Activated B cell treated with CpG ODN at 0.5 μM for 24 hours (primary cell): ENCODE measurements at regions not wholly inside any gene's neighbourhood (a gene's known extent, or its start where the extent isn't known, plus 50 kb on each side); places are given as distances from the start of the nearest gene placed in this dataset.

Source experiments
- ATAC-seq: fragments of 200-7000 bp; cut with Tn5 transposase; one replicate; pipeline ENCODE4 v1.10.0; 2021; ENCODE audit warnings: low read depth, mild to moderate bottlenecking, moderate library complexity
- CTCF ChIA-PET: fragments of 350-600 bp; sonication (Branson Sonifier 250); formaldehyde crosslinking; loops from one replicate; lab custom pipeline; 2021; ENCODE audit warnings: antibody characterized with exemption; lab: Charles Lee
- POLR2A ChIA-PET: fragments of 350-600 bp; sonication (Branson Sonifier 250); formaldehyde crosslinking; loops from one replicate; lab custom pipeline; 2021; ENCODE audit warnings: antibody characterized with exemption; lab: Charles Lee
- DNase-seq: peaks from one replicate; pipeline ENCODE4 v3.0.0; 2022
- H3K27ac Mint-ChIP-seq: one replicate; pipeline ENCODE4 v1.8.0; 2020; ENCODE audit warnings: mixed read lengths
- H3K27me3 Mint-ChIP-seq: one replicate; pipeline ENCODE4 v1.8.0; 2021; ENCODE audit warnings: mixed read lengths
- H3K36me3 Mint-ChIP-seq: one replicate; pipeline ENCODE4 v1.8.0; 2021; ENCODE audit warnings: low read depth, mixed read lengths
- H3K4me1 Mint-ChIP-seq: one replicate; pipeline ENCODE4 v1.8.0; 2021; ENCODE audit warnings: mixed read lengths
- H3K4me3 Mint-ChIP-seq: one replicate; pipeline ENCODE4 v1.8.0; 2020; ENCODE audit warnings: mild to moderate bottlenecking, mixed read lengths
- H3K9me3 Mint-ChIP-seq: one replicate; pipeline ENCODE4 v1.8.0; 2020; ENCODE audit warnings: mixed read lengths
- intact Hi-C: fragments of 100-400 bp; cut with micrococcal nuclease; formaldehyde crosslinking; loops from one replicate; pipeline ENCODE4 v1.15.1; 2024
- TF ChIP-seq, protein P1 (sequence below): fragments of 200-600 bp; IDR thresholded peaks from one replicate; pipeline ENCODE4 v1.8.0; 2022; ENCODE audit warnings: antibody characterized with exemption, mild to moderate bottlenecking

GRCh38 chr10:42960491-42960990 is 116.3 kb upstream of the RET start:
- H3K27me3 Mint-ChIP-seq: no peaks in the 10 kb centered on the region
- ATAC-seq (no peak), DNase-seq (no peak)
- H3K36me3 Mint-ChIP-seq: no peaks in the 10 kb centered on the region
- TF ChIP-seq, protein P1, sequence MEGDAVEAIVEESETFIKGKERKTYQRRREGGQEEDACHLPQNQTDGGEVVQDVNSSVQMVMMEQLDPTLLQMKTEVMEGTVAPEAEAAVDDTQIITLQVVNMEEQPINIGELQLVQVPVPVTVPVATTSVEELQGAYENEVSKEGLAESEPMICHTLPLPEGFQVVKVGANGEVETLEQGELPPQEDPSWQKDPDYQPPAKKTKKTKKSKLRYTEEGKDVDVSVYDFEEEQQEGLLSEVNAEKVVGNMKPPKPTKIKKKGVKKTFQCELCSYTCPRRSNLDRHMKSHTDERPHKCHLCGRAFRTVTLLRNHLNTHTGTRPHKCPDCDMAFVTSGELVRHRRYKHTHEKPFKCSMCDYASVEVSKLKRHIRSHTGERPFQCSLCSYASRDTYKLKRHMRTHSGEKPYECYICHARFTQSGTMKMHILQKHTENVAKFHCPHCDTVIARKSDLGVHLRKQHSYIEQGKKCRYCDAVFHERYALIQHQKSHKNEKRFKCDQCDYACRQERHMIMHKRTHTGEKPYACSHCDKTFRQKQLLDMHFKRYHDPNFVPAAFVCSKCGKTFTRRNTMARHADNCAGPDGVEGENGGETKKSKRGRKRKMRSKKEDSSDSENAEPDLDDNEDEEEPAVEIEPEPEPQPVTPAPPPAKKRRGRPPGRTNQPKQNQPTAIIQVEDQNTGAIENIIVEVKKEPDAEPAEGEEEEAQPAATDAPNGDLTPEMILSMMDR: no peak
- intact Hi-C loops: no loop called here
- ChIA-PET CTCF (no interaction called here), POLR2A (no interaction called here)
- H3K4me3 Mint-ChIP-seq: no peak overlapping the region
- H3K4me1 Mint-ChIP-seq: no peaks in the 10 kb centered on the region
- no peak overlapping the region for H3K27ac Mint-ChIP-seq
- H3K9me3 Mint-ChIP-seq: peaks cover 6% of the 10 kb centered on the region

DNA sequence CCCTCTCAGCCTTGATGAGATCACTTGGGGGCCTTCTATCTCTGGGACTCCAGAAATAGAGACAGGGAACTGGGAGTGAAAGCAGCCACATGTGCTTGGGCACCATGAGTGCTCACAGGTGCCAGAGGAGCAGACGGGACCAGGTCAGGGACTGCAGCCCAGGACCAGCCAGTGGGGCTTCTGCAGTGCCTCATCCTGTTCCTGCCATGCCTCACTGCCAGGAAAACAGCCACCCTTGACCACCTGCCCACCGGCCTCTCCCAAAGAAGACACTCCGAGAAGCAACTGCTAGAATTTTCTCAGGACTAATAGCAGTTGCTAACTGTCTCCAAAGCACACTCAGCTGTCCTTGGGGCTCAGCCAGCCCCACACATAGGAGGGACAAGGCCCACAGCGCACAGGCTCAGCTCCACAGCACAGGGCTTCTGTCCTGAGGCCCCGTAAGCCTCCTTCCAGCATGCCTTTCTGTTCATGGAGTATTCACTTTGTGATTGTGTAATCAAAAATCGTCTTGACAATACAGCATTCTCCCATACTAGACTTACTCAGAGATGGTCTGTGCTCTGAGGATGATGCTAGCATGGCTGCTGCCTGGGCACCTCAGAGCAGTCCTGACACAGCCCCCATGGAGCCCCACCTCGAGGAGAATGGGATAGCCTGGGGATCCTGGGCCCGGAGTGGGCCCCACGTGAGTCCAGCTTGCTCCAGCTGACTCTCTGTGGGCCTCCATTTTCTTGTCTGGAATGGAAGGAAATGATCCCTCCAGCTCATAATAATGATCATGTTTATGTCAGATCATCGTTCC is 115.7 kb upstream of the RET start:
- CTCF ChIA-PET: no interaction called here
- H3K9me3 Mint-ChIP-seq: peaks cover 6% of the 10 kb centered on the region
- ATAC-seq: no peak
- no peaks in the 10 kb centered on the region for H3K36me3 Mint-ChIP-seq
- no peaks in the 10 kb centered on the region for H3K27me3 Mint-ChIP-seq
- TF ChIP-seq, protein P1: no peak
- no peak overlapping the region for H3K27ac Mint-ChIP-seq
- intact Hi-C loops: no loop called here
- H3K4me1 Mint-ChIP-seq: no peaks in the 10 kb centered on the region
- POLR2A ChIA-PET: no interaction called here
- DNase-seq: no peak
- no peak overlapping the region for H3K4me3 Mint-ChIP-seq

- TF ChIP-seq, protein P1: no peak
- Mint-ChIP-seq H3K27ac (no peak overlapping the region), H3K4me3 (no peak overlapping the region), H3K4me1 (no peaks in the 10 kb centered on the region), H3K27me3 (no peaks in the 10 kb centered on the region), H3K9me3 (peaks cover 4% of the 10 kb centered on the region), H3K36me3 (no peaks in the 10 kb centered on the region)
- POLR2A ChIA-PET: no interaction called here
- CTCF ChIA-PET: no interaction called here
- ATAC-seq: no peak
- no peak for DNase-seq
- intact Hi-C loops: no loop called here
Measured at GRCh38 chr10:42961796-42962109, 115.1 kb upstream of the RET start.

DNA sequence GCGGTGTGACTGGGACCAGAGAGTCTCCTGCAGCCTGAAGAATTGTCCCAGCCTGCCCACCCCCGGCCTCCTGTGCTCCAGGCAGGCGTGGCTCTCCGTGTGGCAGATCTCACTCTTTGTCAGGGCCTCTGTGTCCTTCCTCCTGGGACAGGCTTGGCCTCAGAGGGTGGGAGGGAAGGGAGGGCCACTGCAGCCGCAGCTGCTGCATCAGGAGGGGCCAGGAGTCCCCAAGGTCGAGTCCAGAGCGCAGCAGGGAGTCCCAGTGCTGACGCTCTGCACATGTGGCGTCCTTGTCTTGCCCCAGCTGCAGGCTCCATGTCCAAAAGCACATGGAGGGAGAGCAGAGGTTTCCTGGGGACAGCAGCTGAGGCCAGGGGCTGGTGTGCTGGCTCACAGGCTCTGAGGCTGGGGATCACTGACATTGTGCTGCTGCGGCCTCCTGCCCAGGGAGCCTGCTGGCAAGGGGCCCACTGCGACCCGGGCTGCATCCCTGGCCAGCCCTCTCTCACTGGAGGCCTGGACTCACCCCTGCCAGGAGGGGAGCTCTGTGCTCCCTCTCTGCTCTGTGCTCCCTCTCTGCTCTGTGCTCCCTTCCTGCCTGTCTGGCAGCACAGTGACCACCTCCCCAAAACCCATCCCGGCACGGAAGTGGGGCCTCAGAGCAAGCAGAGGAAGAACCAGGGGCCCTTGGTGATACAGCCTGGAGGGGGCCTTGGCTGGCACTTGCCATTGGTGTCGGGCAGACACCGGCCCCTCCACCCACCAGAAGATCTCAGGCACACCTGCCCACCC is 114.6 kb upstream of the RET start:
- POLR2A ChIA-PET: no interaction called here
- H3K4me3 Mint-ChIP-seq: no peak overlapping the region
- intact Hi-C loops: no loop called here
- no peaks in the 10 kb centered on the region for H3K36me3 Mint-ChIP-seq
- TF ChIP-seq, protein P1: no peak
- H3K4me1 Mint-ChIP-seq: no peaks in the 10 kb centered on the region
- CTCF ChIA-PET: no interaction called here
- H3K27me3 Mint-ChIP-seq: no peaks in the 10 kb centered on the region
- no peaks in the 10 kb centered on the region for H3K9me3 Mint-ChIP-seq
- ATAC-seq: no peak
- DNase-seq: no peak
- no peak overlapping the region for H3K27ac Mint-ChIP-seq

- no peaks in the 10 kb centered on the region for H3K9me3 Mint-ChIP-seq
Measured at GRCh38 chr10:42962902-42963231, 114.0 kb upstream of the RET start.

More at GRCh38 chr10:42962902-42963231, 114.0 kb upstream of the RET start:
- TF ChIP-seq, protein P1: no peak
- H3K27ac Mint-ChIP-seq: no peak overlapping the region
- peak; percentile 8 for DNase-seq
- ChIA-PET POLR2A (no interaction called here), CTCF (no interaction called here)
- no peak overlapping the region for H3K4me3 Mint-ChIP-seq
- H3K4me1 Mint-ChIP-seq: no peaks in the 10 kb centered on the region
- ATAC-seq: no peak
- intact Hi-C loops: no loop called here
- peaks cover 1% of the 10 kb centered on the region for H3K27me3 Mint-ChIP-seq
- H3K36me3 Mint-ChIP-seq: no peaks in the 10 kb centered on the region
